Activated naive CD4-positive, alpha-beta T cell treated with anti-CD3 and anti-CD28 coated beads, Interleukin-2, amount 10 ng/mL, durations not matched to agents 7 days and 5 days (primary cell): ENCODE measurements at regions not wholly inside any gene's neighbourhood (a gene's known extent, or its start where the extent isn't known, plus 50 kb on each side); places are given as distances from the start of the nearest gene placed in this dataset.

ENCODE experiments used
- CTCF ChIA-PET: fragments of 350-600 bp; sonication (Branson Sonifier 250); formaldehyde crosslinking; loops from one replicate; lab custom pipeline; 2021; ENCODE audit warnings: antibody characterized with exemption; lab: Charles Lee
- DNase-seq: peaks from one replicate; pipeline ENCODE4 v3.0.0-alpha.2; 2020
- H3K27ac Mint-ChIP-seq: one replicate; pipeline ENCODE4 v1.8.0; 2021; ENCODE audit warnings: mild to moderate bottlenecking, moderate library complexity, mixed read lengths
- H3K27me3 Mint-ChIP-seq: one replicate; pipeline ENCODE4 v1.8.0; 2021; ENCODE audit warnings: mild to moderate bottlenecking, mixed read lengths
- H3K36me3 Mint-ChIP-seq: one replicate; pipeline ENCODE4 v1.8.0; 2021; ENCODE audit warnings: mixed read lengths
- H3K4me1 Mint-ChIP-seq: one replicate; pipeline ENCODE4 v1.8.0; 2021; ENCODE audit warnings: mixed read lengths
- H3K4me3 Mint-ChIP-seq: one replicate; pipeline ENCODE4 v1.8.0; 2021; ENCODE audit warnings: mild to moderate bottlenecking, moderate library complexity, mixed read lengths
- H3K9me3 Mint-ChIP-seq: one replicate; pipeline ENCODE4 v1.8.0; 2021; ENCODE audit warnings: mixed read lengths

DNA sequence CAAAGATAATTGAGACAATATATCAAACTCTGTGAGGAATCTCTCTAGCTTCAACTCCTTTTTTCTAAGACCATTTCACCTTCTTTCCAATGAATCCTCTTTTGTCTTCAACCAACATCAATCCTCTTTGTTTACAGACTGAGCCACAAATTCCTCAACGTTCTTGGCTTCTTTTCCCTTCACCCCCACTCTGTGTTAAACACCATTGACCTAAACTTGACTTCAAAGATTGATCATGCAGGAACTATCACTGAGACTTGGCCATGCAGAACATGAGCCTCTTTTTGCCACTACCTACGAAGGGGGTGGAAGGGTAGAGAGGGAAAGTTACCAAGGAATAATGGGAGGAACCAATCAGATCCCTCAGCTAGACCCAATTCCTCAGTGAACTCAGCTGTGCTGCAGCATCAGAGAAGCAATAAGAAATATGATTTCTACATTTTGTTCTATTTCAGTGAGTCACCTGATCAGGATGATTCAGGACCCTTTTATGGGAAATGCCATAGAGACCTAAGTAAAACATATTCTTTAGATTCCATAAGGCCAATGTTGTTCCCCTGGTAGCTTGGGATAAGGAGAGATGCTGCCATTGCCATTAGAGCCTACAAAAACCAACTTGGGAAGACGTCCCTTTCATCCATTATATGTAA, 187.7 kb upstream of the RGMB start:
- Mint-ChIP-seq H3K9me3 (peaks cover 3% of the 10 kb centered on the region), H3K36me3 (no peaks in the 10 kb centered on the region), H3K27ac (no peak overlapping the region), H3K4me1 (no peaks in the 10 kb centered on the region), H3K4me3 (no peak overlapping the region), H3K27me3 (no peaks in the 10 kb centered on the region)
- CTCF ChIA-PET: interaction anchor here (0.6 kb wide), 1 partner anchor 192 kb away, joined by 3 read pairs; no protein-coding TSS in a partner anchor
- no peak for DNase-seq

DNA sequence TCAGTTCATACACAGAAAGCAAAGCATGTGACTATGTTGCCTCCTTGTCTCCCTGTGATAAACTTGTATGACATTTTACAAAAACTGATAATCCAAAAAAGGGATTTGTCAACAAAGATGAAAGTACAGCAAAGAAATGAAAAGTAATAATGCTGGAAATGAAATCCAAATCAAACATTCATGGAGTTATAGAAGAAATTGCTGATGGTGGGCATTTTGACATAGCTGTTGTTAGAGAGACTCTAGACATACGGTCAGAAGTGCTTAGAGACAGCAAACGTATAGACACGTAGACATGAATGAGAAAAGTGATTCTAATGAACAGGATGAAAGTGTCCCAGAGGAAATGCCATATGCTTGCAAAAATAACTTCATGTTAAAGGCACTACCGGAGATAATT, 186.9 kb upstream of the RGMB start:
- Mint-ChIP-seq H3K27me3 (no peaks in the 10 kb centered on the region), H3K9me3 (peaks cover 3% of the 10 kb centered on the region), H3K36me3 (no peaks in the 10 kb centered on the region), H3K4me1 (no peaks in the 10 kb centered on the region), H3K4me3 (no peak overlapping the region), H3K27ac (no peak overlapping the region)
- CTCF ChIA-PET: interaction anchor here (0.6 kb wide), 1 partner anchor 191 kb away, joined by 3 read pairs; no protein-coding TSS in a partner anchor
- DNase-seq: no peak

DNA sequence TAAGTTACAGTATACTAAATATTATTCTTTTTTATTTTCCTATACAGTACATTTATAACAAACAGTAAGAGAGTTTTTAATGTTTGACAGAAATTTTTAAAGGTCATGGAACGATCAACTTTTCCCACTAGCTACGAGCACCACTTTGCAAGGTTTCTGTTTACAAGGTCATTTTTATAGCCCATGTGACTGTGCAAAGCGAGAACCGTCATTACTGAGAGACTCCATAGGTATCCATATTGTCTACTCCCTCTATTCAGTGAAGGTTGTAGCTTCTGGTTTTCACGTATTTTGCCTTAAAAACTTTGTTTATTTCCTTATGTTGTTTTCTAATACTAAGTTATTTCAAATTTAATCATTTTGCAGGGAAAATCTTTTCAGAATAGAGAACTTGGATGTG, 186.3 kb upstream of the RGMB start:
- H3K4me1 Mint-ChIP-seq: no peaks in the 10 kb centered on the region
- no peaks in the 10 kb centered on the region for H3K27me3 Mint-ChIP-seq
- CTCF ChIA-PET: no interaction called here
- H3K4me3 Mint-ChIP-seq: no peak overlapping the region
- H3K36me3 Mint-ChIP-seq: no peaks in the 10 kb centered on the region
- peaks cover 3% of the 10 kb centered on the region for H3K9me3 Mint-ChIP-seq
- no peak overlapping the region for H3K27ac Mint-ChIP-seq
- no peak for DNase-seq

DNA sequence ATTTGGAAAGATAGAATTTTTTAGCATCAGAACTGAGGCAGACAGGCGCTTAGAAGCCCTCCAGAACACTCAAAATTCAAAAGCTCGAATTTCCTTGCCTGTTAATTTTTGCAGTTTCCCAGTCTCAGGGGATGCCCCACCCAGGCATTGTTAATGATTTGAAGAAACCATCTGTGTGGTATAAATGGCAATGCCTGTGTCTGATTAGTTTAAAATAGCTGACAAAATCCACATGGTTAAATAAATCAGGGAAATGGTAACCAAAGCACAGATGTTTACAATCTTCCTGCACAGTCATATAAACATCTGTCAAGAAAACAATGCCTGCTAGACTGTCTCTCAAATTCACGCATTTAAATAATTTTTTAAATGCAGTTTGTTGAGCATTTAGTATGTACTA, 185.2 kb upstream of the RGMB start:
- H3K4me1 Mint-ChIP-seq: no peaks in the 10 kb centered on the region
- H3K4me3 Mint-ChIP-seq: no peak overlapping the region
- H3K36me3 Mint-ChIP-seq: no peaks in the 10 kb centered on the region
- H3K27ac Mint-ChIP-seq: no peak overlapping the region
- H3K9me3 Mint-ChIP-seq: peaks cover 3% of the 10 kb centered on the region
- no peak for DNase-seq
- CTCF ChIA-PET: no interaction called here
- H3K27me3 Mint-ChIP-seq: no peaks in the 10 kb centered on the region

GRCh38 chr5:98593418-98593817, 180.0 kb upstream of the RGMB start:
- Mint-ChIP-seq H3K27ac (no peak overlapping the region), H3K27me3 (no peaks in the 10 kb centered on the region), H3K36me3 (no peaks in the 10 kb centered on the region), H3K9me3 (peaks cover 3% of the 10 kb centered on the region), H3K4me1 (no peaks in the 10 kb centered on the region), H3K4me3 (no peak overlapping the region)
- CTCF ChIA-PET: no interaction called here
- DNase-seq: no peak

- H3K4me1 Mint-ChIP-seq: no peaks in the 10 kb centered on the region
- H3K4me3 Mint-ChIP-seq: no peak overlapping the region
- no peak overlapping the region for H3K27ac Mint-ChIP-seq
- H3K9me3 Mint-ChIP-seq: peaks cover 3% of the 10 kb centered on the region
- no peaks in the 10 kb centered on the region for H3K36me3 Mint-ChIP-seq
- no peaks in the 10 kb centered on the region for H3K27me3 Mint-ChIP-seq
- CTCF ChIA-PET: no interaction called here
- DNase-seq: no peak
Measured at GRCh38 chr5:98594098-98594497, 179.4 kb upstream of the RGMB start.

GRCh38 chr5:98599016-98599415, 174.4 kb upstream of the RGMB start:
- no peaks in the 10 kb centered on the region for H3K36me3 Mint-ChIP-seq
- no peak for DNase-seq
- H3K4me3 Mint-ChIP-seq: no peak overlapping the region
- no peak overlapping the region for H3K27ac Mint-ChIP-seq
- H3K9me3 Mint-ChIP-seq: no peaks in the 10 kb centered on the region
- CTCF ChIA-PET: interaction anchor here (0.6 kb wide), 1 partner anchor 166 kb away, joined by 3 read pairs; no protein-coding TSS in a partner anchor
- H3K4me1 Mint-ChIP-seq: no peaks in the 10 kb centered on the region
- H3K27me3 Mint-ChIP-seq: no peaks in the 10 kb centered on the region

DNA sequence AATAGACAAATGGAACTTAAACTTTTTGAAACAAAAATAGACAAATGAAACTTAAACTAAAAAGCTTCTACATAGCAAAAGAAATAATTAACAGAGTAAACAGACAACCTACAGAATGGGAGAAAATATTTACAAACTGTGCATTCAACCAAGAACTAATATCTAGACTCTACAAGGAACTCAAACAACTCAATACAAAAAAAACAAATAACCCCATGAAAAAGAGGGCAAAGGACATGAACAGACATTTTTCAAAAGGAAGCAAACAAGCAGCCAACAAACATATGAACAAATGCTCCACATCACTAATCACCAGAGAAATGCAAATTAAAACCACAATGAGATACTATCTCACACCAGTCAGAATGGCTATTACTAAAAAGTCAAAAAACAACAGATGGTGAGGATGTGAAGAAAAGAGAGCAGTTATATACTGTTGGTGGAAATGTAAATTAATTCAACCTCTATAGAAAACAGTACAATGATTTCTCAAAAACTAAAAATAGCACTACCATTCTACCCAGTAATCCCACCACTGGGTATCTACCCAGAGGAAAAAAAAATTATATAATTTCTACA, 170.8 kb upstream of the RGMB start:
- no peaks in the 10 kb centered on the region for H3K36me3 Mint-ChIP-seq
- H3K9me3 Mint-ChIP-seq: no peaks in the 10 kb centered on the region
- H3K27me3 Mint-ChIP-seq: no peaks in the 10 kb centered on the region
- H3K4me1 Mint-ChIP-seq: no peaks in the 10 kb centered on the region
- no peak overlapping the region for H3K27ac Mint-ChIP-seq
- no peak overlapping the region for H3K4me3 Mint-ChIP-seq
- CTCF ChIA-PET: no interaction called here
- no peak for DNase-seq

GRCh38 chr5:98603456-98603855, 170.0 kb upstream of the RGMB start:
- no peaks in the 10 kb centered on the region for H3K4me1 Mint-ChIP-seq
- CTCF ChIA-PET: no interaction called here
- H3K36me3 Mint-ChIP-seq: no peaks in the 10 kb centered on the region
- no peak for DNase-seq
- H3K27ac Mint-ChIP-seq: no peak overlapping the region
- H3K27me3 Mint-ChIP-seq: no peaks in the 10 kb centered on the region
- no peak overlapping the region for H3K4me3 Mint-ChIP-seq
- H3K9me3 Mint-ChIP-seq: no peaks in the 10 kb centered on the region

DNA sequence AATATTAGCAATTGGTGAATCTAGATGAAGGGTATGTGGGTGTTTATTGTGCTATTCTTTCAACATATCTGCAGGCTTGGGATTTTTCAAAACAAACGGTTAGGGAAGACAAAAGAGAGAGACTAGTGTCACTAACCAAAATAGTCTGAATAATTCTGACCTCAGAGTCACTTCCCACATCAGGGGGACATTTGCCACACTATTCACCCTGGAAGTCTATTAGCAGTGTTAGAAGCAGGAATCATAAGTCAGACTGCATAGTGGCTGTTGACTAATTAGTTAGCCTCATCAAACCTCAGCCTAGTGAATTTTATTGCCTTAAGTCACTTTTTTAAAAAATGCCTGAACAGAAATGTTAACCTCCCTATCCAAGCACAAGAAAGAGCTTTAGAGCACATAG, 169.2 kb upstream of the RGMB start:
- Mint-ChIP-seq H3K27me3 (no peaks in the 10 kb centered on the region), H3K36me3 (no peaks in the 10 kb centered on the region), H3K27ac (no peak overlapping the region), H3K9me3 (no peaks in the 10 kb centered on the region), H3K4me1 (no peaks in the 10 kb centered on the region), H3K4me3 (no peak overlapping the region)
- CTCF ChIA-PET: no interaction called here
- no peak for DNase-seq

GRCh38 chr5:98604721-98605425, 168.6 kb upstream of the RGMB start:
- Mint-ChIP-seq H3K4me3 (no peak overlapping the region), H3K36me3 (no peaks in the 10 kb centered on the region), H3K4me1 (no peaks in the 10 kb centered on the region), H3K27me3 (no peaks in the 10 kb centered on the region), H3K9me3 (no peaks in the 10 kb centered on the region), H3K27ac (no peak overlapping the region)
- CTCF ChIA-PET: no interaction called here
- DNase-seq: no peak

- H3K4me1 Mint-ChIP-seq: no peaks in the 10 kb centered on the region
- no peak for DNase-seq
- H3K9me3 Mint-ChIP-seq: no peaks in the 10 kb centered on the region
- no peak overlapping the region for H3K27ac Mint-ChIP-seq
- CTCF ChIA-PET: no interaction called here
- no peaks in the 10 kb centered on the region for H3K27me3 Mint-ChIP-seq
- H3K36me3 Mint-ChIP-seq: no peaks in the 10 kb centered on the region
- no peak overlapping the region for H3K4me3 Mint-ChIP-seq
Measured at GRCh38 chr5:98605426-98605825, 168.0 kb upstream of the RGMB start.

GRCh38 chr5:98606961-98607360, 166.5 kb upstream of the RGMB start:
- Mint-ChIP-seq H3K4me1 (no peaks in the 10 kb centered on the region), H3K27me3 (no peaks in the 10 kb centered on the region), H3K4me3 (no peak overlapping the region), H3K27ac (no peak overlapping the region), H3K9me3 (no peaks in the 10 kb centered on the region), H3K36me3 (no peaks in the 10 kb centered on the region)
- no peak for DNase-seq
- CTCF ChIA-PET: interaction anchor here (0.6 kb wide), 1 partner anchor 11 kb away, joined by 3 read pairs; no protein-coding TSS in a partner anchor

GRCh38 chr5:98608052-98608451, 165.4 kb upstream of the RGMB start:
- H3K4me1 Mint-ChIP-seq: no peaks in the 10 kb centered on the region
- H3K4me3 Mint-ChIP-seq: no peak overlapping the region
- CTCF ChIA-PET: no interaction called here
- no peaks in the 10 kb centered on the region for H3K27me3 Mint-ChIP-seq
- H3K9me3 Mint-ChIP-seq: no peaks in the 10 kb centered on the region
- no peaks in the 10 kb centered on the region for H3K36me3 Mint-ChIP-seq
- DNase-seq: no peak
- no peak overlapping the region for H3K27ac Mint-ChIP-seq

GRCh38 chr5:98614341-98614740, 159.1 kb upstream of the RGMB start:
- Mint-ChIP-seq H3K36me3 (no peaks in the 10 kb centered on the region), H3K4me1 (no peaks in the 10 kb centered on the region), H3K27ac (no peak overlapping the region), H3K4me3 (no peak overlapping the region), H3K9me3 (no peaks in the 10 kb centered on the region), H3K27me3 (no peaks in the 10 kb centered on the region)
- CTCF ChIA-PET: no interaction called here
- DNase-seq: no peak
